ENCODE measurements at regions not wholly inside any gene's neighbourhood (a gene's known extent, or its start where the extent isn't known, plus 50 kb on each side); places are given as distances from the start of the nearest gene placed in this dataset.

DNA sequence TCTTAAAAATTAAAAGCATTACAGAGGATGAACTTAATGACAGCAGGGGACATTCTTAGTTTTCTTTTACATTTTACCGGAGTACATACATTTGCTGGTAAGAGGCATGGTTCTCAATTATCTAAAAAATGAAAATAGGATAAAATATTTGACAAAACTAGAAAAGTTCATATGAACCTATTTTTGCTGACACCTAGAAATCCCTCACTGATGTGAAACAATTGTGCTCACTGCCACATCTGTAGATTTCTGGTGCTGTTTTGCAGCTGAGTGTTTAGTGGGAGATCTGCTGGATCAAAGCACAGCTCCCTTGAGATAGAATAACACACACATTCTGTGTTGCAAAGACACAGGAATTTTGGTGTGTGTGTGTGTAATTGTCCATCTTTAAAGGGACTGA, 392.9 kb upstream of the B3GALT2 start:
- TF ChIP-seq, protein P1, sequence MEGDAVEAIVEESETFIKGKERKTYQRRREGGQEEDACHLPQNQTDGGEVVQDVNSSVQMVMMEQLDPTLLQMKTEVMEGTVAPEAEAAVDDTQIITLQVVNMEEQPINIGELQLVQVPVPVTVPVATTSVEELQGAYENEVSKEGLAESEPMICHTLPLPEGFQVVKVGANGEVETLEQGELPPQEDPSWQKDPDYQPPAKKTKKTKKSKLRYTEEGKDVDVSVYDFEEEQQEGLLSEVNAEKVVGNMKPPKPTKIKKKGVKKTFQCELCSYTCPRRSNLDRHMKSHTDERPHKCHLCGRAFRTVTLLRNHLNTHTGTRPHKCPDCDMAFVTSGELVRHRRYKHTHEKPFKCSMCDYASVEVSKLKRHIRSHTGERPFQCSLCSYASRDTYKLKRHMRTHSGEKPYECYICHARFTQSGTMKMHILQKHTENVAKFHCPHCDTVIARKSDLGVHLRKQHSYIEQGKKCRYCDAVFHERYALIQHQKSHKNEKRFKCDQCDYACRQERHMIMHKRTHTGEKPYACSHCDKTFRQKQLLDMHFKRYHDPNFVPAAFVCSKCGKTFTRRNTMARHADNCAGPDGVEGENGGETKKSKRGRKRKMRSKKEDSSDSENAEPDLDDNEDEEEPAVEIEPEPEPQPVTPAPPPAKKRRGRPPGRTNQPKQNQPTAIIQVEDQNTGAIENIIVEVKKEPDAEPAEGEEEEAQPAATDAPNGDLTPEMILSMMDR (conservative IDR thresholded peaks at IDR 0.05; ENCODE audit: low read length) = no peak
- no peak for TF ChIP-seq EZH2phosphoT487 (IDR thresholded peaks at IDR 0.05; ENCODE audit: borderline replicate concordance)
- Histone ChIP-seq H3K4me2 (ENCODE audit: low read depth, low read length, poor library complexity, severe bottlenecking) (no peak overlapping the region), H3K4me1 (ENCODE audit: insufficient read depth, low read length, poor library complexity, severe bottlenecking) (no peaks in the 10 kb centered on the region), H2AFZ (ENCODE audit: low read length) (no peak overlapping the region), H3F3A (ENCODE audit: low read depth) (no peaks in the 10 kb centered on the region), H3K79me2 (ENCODE audit: insufficient read depth, low read length) (no peaks in the 10 kb centered on the region), H3K27me3 (ENCODE audit: insufficient read depth, low read length, poor library complexity, severe bottlenecking) (no peaks in the 10 kb centered on the region), H3K9me3 (ENCODE audit: insufficient read depth, low read depth, low read length) (no peaks in the 10 kb centered on the region), H3K36me3 (ENCODE audit: insufficient read depth, low read length) (no peaks in the 10 kb centered on the region), H3K9me2 (replicated peaks; ENCODE audit: low read depth, low read length) (no peaks in the 10 kb centered on the region), H4K20me1 (ENCODE audit: insufficient read depth, low read length, poor library complexity, severe bottlenecking) (no peaks in the 10 kb centered on the region), H3K4me3 (ENCODE audit: low read length, poor library complexity, severe bottlenecking) (no peak overlapping the region), H3K9ac (ENCODE audit: low read depth, low read length, poor library complexity, severe bottlenecking) (no peak overlapping the region)

DNA sequence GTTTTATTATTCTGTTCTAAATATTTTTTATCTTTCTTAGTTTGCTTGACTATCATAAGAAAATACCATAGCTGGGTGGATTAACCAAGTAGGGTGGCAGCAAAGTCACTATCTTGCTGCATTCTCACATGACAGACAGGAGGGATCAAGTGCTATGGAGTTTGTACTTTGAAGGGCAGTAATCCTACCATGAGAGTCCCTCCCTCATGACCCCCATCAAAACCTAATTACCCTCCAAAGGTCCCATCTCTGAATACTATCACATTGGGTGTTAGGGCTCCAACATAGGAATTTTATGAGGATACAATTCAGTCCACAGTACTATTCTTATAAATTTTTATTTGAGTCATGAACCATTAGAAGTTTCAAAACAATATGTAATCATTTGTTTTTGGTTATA, 388.5 kb upstream of the B3GALT2 start:
- Histone ChIP-seq H3F3A (ENCODE audit: low read depth) (no peaks in the 10 kb centered on the region), H3K36me3 (ENCODE audit: insufficient read depth, low read length) (no peaks in the 10 kb centered on the region), H3K9ac (ENCODE audit: low read depth, low read length, poor library complexity, severe bottlenecking) (no peak overlapping the region), H3K27me3 (ENCODE audit: insufficient read depth, low read length, poor library complexity, severe bottlenecking) (no peaks in the 10 kb centered on the region), H3K79me2 (ENCODE audit: insufficient read depth, low read length) (no peaks in the 10 kb centered on the region), H4K20me1 (ENCODE audit: insufficient read depth, low read length, poor library complexity, severe bottlenecking) (no peaks in the 10 kb centered on the region), H3K9me2 (replicated peaks; ENCODE audit: low read depth, low read length) (no peaks in the 10 kb centered on the region), H3K4me1 (ENCODE audit: insufficient read depth, low read length, poor library complexity, severe bottlenecking) (no peaks in the 10 kb centered on the region), H3K4me2 (ENCODE audit: low read depth, low read length, poor library complexity, severe bottlenecking) (no peak overlapping the region), H2AFZ (ENCODE audit: low read length) (no peak overlapping the region), H3K9me3 (ENCODE audit: insufficient read depth, low read depth, low read length) (no peaks in the 10 kb centered on the region), H3K4me3 (ENCODE audit: low read length, poor library complexity, severe bottlenecking) (no peak overlapping the region)
- TF ChIP-seq EZH2phosphoT487 (IDR thresholded peaks at IDR 0.05; ENCODE audit: borderline replicate concordance) = no peak

DNA sequence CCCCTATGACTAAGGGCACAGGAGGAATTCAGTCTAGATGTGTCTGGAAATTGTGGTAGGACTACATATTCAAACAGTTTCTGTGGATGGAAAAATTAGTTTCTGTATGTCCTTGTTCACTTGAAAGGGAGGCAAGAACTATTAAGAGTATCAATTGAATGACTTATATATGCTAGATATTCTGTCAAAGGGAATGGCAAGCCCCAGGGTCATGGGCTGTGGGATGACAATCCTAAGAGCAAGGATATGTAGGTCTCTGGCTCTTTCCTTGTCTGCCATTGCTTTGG, 383.5 kb upstream of the B3GALT2 start:
- Histone ChIP-seq H3K27me3 (ENCODE audit: insufficient read depth, low read length, poor library complexity, severe bottlenecking) (no peaks in the 10 kb centered on the region), H3K4me3 (ENCODE audit: low read length, poor library complexity, severe bottlenecking) (no peak overlapping the region), H3K9ac (ENCODE audit: low read depth, low read length, poor library complexity, severe bottlenecking) (no peak overlapping the region), H3K4me2 (ENCODE audit: low read depth, low read length, poor library complexity, severe bottlenecking) (no peak overlapping the region), H3K36me3 (ENCODE audit: insufficient read depth, low read length) (no peaks in the 10 kb centered on the region), H3K9me3 (ENCODE audit: insufficient read depth, low read depth, low read length) (no peaks in the 10 kb centered on the region), H3K9me2 (replicated peaks; ENCODE audit: low read depth, low read length) (no peaks in the 10 kb centered on the region), H4K20me1 (ENCODE audit: insufficient read depth, low read length, poor library complexity, severe bottlenecking) (no peaks in the 10 kb centered on the region), H3F3A (ENCODE audit: low read depth) (no peaks in the 10 kb centered on the region), H2AFZ (ENCODE audit: low read length) (no peak overlapping the region), H3K79me2 (ENCODE audit: insufficient read depth, low read length) (no peaks in the 10 kb centered on the region), H3K4me1 (ENCODE audit: insufficient read depth, low read length, poor library complexity, severe bottlenecking) (no peaks in the 10 kb centered on the region)
- no peak for TF ChIP-seq EZH2phosphoT487 (IDR thresholded peaks at IDR 0.05; ENCODE audit: borderline replicate concordance)
- TF ChIP-seq, protein P1 (conservative IDR thresholded peaks at IDR 0.05; ENCODE audit: low read length) = no peak

DNA sequence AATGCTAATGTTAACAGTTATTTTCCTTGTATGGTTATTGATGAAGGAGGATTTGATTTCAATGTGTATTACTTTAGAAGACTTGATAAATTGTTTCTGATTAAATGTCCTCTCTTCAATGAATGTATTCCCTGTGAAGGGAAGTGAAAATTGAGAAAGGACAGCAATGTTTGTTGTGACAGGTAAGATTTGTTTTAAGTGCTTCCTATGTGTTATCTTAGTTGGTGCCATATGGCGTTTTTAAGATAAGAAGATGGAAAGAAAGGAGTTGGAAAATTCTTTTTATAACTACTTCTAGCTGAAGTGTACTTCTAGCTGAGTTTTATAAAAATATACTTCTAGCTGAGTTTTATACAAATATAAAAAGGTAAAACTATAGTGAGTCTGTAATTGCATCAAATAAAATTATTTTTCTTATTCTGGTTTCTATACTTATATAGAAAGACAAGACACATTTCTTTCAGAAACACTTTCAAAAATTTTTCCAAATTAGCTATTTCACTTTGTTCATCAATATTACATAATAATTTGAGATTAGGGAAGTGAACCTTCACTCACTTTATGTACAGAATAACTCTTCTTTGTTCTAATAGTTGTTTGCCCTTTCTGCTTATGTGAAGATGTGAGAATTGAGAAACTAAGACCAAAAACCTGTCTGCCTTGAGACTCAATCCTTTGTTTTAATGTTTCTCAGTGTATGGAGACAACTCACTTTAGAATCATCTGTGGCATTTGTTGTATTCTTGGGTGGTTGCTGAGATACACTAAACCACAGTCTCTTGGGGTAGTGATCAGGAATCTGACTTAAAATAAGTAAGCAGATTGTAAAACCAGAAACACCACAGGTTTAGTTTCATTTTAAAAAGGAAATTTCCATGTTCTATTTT, 382.9 kb upstream of the B3GALT2 start:
- Histone ChIP-seq H3K36me3 (ENCODE audit: insufficient read depth, low read length) (no peaks in the 10 kb centered on the region), H3K9me3 (ENCODE audit: insufficient read depth, low read depth, low read length) (no peaks in the 10 kb centered on the region), H3K9me2 (replicated peaks; ENCODE audit: low read depth, low read length) (no peaks in the 10 kb centered on the region), H3K27me3 (ENCODE audit: insufficient read depth, low read length, poor library complexity, severe bottlenecking) (no peaks in the 10 kb centered on the region), H3K4me3 (ENCODE audit: low read length, poor library complexity, severe bottlenecking) (no peak overlapping the region), H3F3A (ENCODE audit: low read depth) (no peaks in the 10 kb centered on the region), H3K4me2 (ENCODE audit: low read depth, low read length, poor library complexity, severe bottlenecking) (no peak overlapping the region), H3K79me2 (ENCODE audit: insufficient read depth, low read length) (no peaks in the 10 kb centered on the region), H3K4me1 (ENCODE audit: insufficient read depth, low read length, poor library complexity, severe bottlenecking) (no peaks in the 10 kb centered on the region), H2AFZ (ENCODE audit: low read length) (no peak overlapping the region), H3K9ac (ENCODE audit: low read depth, low read length, poor library complexity, severe bottlenecking) (no peak overlapping the region), H4K20me1 (ENCODE audit: insufficient read depth, low read length, poor library complexity, severe bottlenecking) (no peaks in the 10 kb centered on the region)
- TF ChIP-seq, protein P1 (conservative IDR thresholded peaks at IDR 0.05; ENCODE audit: low read length) = no peak
- TF ChIP-seq EZH2phosphoT487 (IDR thresholded peaks at IDR 0.05; ENCODE audit: borderline replicate concordance) = no peak

Data from Loucy (cell line).